SK-N-MC (cell line): ENCODE measurements at regions not wholly inside any gene's neighbourhood (a gene's known extent, or its start where the extent isn't known, plus 50 kb on each side); places are given as distances from the start of the nearest gene placed in this dataset.

Experiments used
- EZH2 ChIP-seq: fragments of 200-600 bp; sonication (generic); IDR thresholded peaks from one replicate; pipeline ENCODE4 v1.6.1; 2017; ENCODE audit warnings: antibody characterized with exemption
- FOXP2 ChIP-seq: optimal IDR thresholded peaks from 2 replicates; pipeline ENCODE3; 2011; ENCODE audit warnings: mild to moderate bottlenecking, moderate library complexity; ENCODE audit not compliant: insufficient read depth; ENCODE audit errors: extremely low read length, control extremely low read depth

GRCh38 chr18:21980744-21981143 lies 188.6 kb upstream of the GATA6 start:
- TF ChIP-seq EZH2 = no peak
- TF ChIP-seq FOXP2 = no peak
